SK-N-SH (cell line): ENCODE measurements at regions not wholly inside any gene's neighbourhood (a gene's known extent, or its start where the extent isn't known, plus 50 kb on each side); places are given as distances from the start of the nearest gene placed in this dataset.
"Not testable (repeated sequence)": the region's sequence is repeated elsewhere in the genome, so short reads cannot be mapped to it uniquely, and the experiment has no call there.

ENCODE experiments used
- CTCF ChIA-PET: fragments of 300-600, 350-600 bp; formaldehyde crosslinking; extraction: SDS; loops from one replicate; lab custom pipeline; 2021; lab: Yijun Ruan, JAX
- POLR2A ChIA-PET: fragments of 350-600 bp; sonication (Branson Sonifier 250); formaldehyde crosslinking; extraction: SDS; loops from one replicate; lab custom pipeline; 2020; ENCODE audit warnings: antibody characterized with exemption, inconsistent platforms; lab: Yijun Ruan, JAX
- DNase-seq: peaks from one replicate; pipeline ENCODE4 v3.0.0; 2012
- H2AFZ ChIP-seq: fragments of 200-600 bp; sonication (generic); 2 replicates; pipeline ENCODE4 v1.8.1; 2016; ENCODE audit warnings: antibody characterized with exemption, mild to moderate bottlenecking, low read depth
- H3F3A ChIP-seq: fragments of 200-600 bp; sonication (generic); replicated peaks from 2 replicates; pipeline ENCODE3; 2016; ENCODE audit warnings: antibody characterized with exemption, mild to moderate bottlenecking; ENCODE audit not compliant: insufficient read depth
- H3K27ac ChIP-seq, 2 experiments: fragments of 200-500 bp in 1 of 2; fragments of 200-600 bp in 1 of 2; sonication (Bioruptor generic) in 1 of 2; sonication (generic), shearing (Covaris generic) in 1 of 2; 2 replicates each; pipeline versions ENCODE4 v1.5.1 to v1.6.1; 2014 to 2016; ENCODE audit warnings: low read depth in 2 of 2, inconsistent platforms in 1 of 2, low read length in 1 of 2, mild to moderate bottlenecking in 1 of 2, mixed read lengths in 1 of 2
- H3K27me3 ChIP-seq: fragments of 200-600 bp; sonication (generic), shearing (Covaris generic); 2 replicates; pipeline ENCODE4 v1.6.1; 2016; ENCODE audit warnings: mixed run types; ENCODE audit not compliant: insufficient read depth
- H3K36me3 ChIP-seq, 2 experiments: fragments of 200-500 bp in 1 of 2; fragments of 200-600 bp in 1 of 2; sonication (Bioruptor generic) in 1 of 2; sonication (generic) in 1 of 2; replicated peaks in 1 of 2; 2 replicates each; pipeline versions ENCODE3 to v1.5.1; 2014 to 2016; ENCODE audit warnings: low read length in 1 of 2, mild to moderate bottlenecking in 1 of 2; ENCODE audit not compliant: insufficient read depth in 2 of 2, control insufficient read depth in 1 of 2
- H3K4me1 ChIP-seq, 2 experiments: fragments of 200-500 bp in 1 of 2; fragments of 200-600 bp in 1 of 2; sonication (Bioruptor generic) in 1 of 2; sonication (generic), shearing (Covaris generic) in 1 of 2; 2 replicates each; pipeline versions ENCODE4 v1.5.1 to v1.6.1; 2014 to 2016; ENCODE audit warnings: low read depth in 1 of 2, low read length in 1 of 2, mixed run types in 1 of 2; ENCODE audit not compliant: insufficient read depth in 2 of 2, control insufficient read depth in 1 of 2
- H3K4me2 ChIP-seq: fragments of 200-600 bp; sonication (generic), shearing (Covaris generic); 2 replicates; pipeline ENCODE4 v1.6.1; 2017; ENCODE audit warnings: mixed run types
- H3K4me3 ChIP-seq, 2 experiments: fragments of 200-500 bp in 1 of 2; fragments of 200-600 bp in 1 of 2; sonication (Bioruptor generic) in 1 of 2; sonication (generic), shearing (Covaris generic) in 1 of 2; 2 replicates each; pipeline versions ENCODE4 v1.5.1 to v1.8.1; 2014 to 2016; ENCODE audit warnings: low read depth in 2 of 2, inconsistent platforms in 1 of 2, low read length in 1 of 2, mild to moderate bottlenecking in 1 of 2, mixed read lengths in 1 of 2, moderate library complexity in 1 of 2
- H3K79me2 ChIP-seq: fragments of 200-600 bp; sonication (generic); 2 replicates; pipeline ENCODE4 v1.8.1; 2017; ENCODE audit warnings: mild to moderate bottlenecking; ENCODE audit not compliant: insufficient read depth
- H3K9ac ChIP-seq: fragments of 200-600 bp; sonication (generic); 2 replicates; pipeline ENCODE4 v1.6.1; 2017; ENCODE audit warnings: mixed run types
- H3K9me2 ChIP-seq: fragments of 200-600 bp; sonication (generic); 2 replicates; pipeline ENCODE4 v1.6.1; 2017; ENCODE audit warnings: mixed run types
- H3K9me3 ChIP-seq: fragments of 200-600 bp; sonication (generic); 2 replicates; pipeline ENCODE4 v1.6.1; 2017; ENCODE audit warnings: mixed run types, mild to moderate bottlenecking, moderate library complexity
- H4K20me1 ChIP-seq: fragments of 200-600 bp; sonication (generic); 2 replicates; pipeline ENCODE4 v1.6.1; 2017; ENCODE audit warnings: mild to moderate bottlenecking, mixed run types; ENCODE audit not compliant: insufficient read depth
- CHD2 ChIP-seq: fragments of 150-350 bp; IDR thresholded peaks from 2 replicates; pipeline ENCODE4 v1.6.1; 2018; ENCODE audit warnings: low read length; ENCODE audit not compliant: partially characterized antibody
- EP300 ChIP-seq, 2 experiments: IDR thresholded peaks; 2 replicates each; pipeline versions ENCODE4 v1.4.0 to v1.6.1; 2012; ENCODE audit warnings: borderline replicate concordance in 1 of 2, low read depth in 1 of 2, low read length in 1 of 2
- FOSL2 ChIP-seq: IDR thresholded peaks from 2 replicates; pipeline ENCODE4 v1.4.0; 2012; ENCODE audit warnings: low read depth, mild to moderate bottlenecking, moderate library complexity, borderline replicate concordance
- MEF2A ChIP-seq: IDR thresholded peaks from 2 replicates; pipeline ENCODE4 v1.4.0; 2012; ENCODE audit warnings: low read depth, borderline replicate concordance
- MXI1 ChIP-seq: IDR thresholded peaks from 2 replicates; pipeline ENCODE4 v1.6.1; 2012; ENCODE audit warnings: mild to moderate bottlenecking, low read depth, low read length, improper control_type of control experiment
- NFIC ChIP-seq: IDR thresholded peaks from 2 replicates; pipeline ENCODE4 v1.4.0; 2012; ENCODE audit warnings: borderline replicate concordance
- RAD21 ChIP-seq: IDR thresholded peaks from 2 replicates; pipeline ENCODE4 v1.6.1; 2012; ENCODE audit warnings: mild to moderate bottlenecking, low read length
- RCOR1 ChIP-seq: fragments of 150-350 bp; IDR thresholded peaks from 2 replicates; pipeline ENCODE4 v1.6.1; 2017; ENCODE audit warnings: antibody characterized with exemption, low read length
- RFX5 ChIP-seq: IDR thresholded peaks from 2 replicates; pipeline ENCODE4 v1.6.1; 2012; ENCODE audit warnings: mild to moderate bottlenecking, improper control_type of control experiment, low read length
- SMC3 ChIP-seq: IDR thresholded peaks from 2 replicates; pipeline ENCODE4 v1.6.1; 2012; ENCODE audit warnings: low read depth, low read length, improper control_type of control experiment
- TCF12 ChIP-seq: IDR thresholded peaks from 2 replicates; pipeline ENCODE4 v1.4.0; 2012
- YY1 ChIP-seq: IDR thresholded peaks from 2 replicates; pipeline ENCODE4 v1.4.0; 2012; ENCODE audit warnings: low read depth, mild to moderate bottlenecking
- WGBS: methylation state at CpG from one replicate; pipeline ENCODE4 v1.1.6; 2017; ENCODE audit warnings: low lambda C conversion rate; 5-methylcytosine and 5-hydroxymethylcytosine counted together
- TF ChIP-seq, protein P1 (sequence below): fragments of 200-600 bp; sonication (generic); IDR thresholded peaks from 2 replicates; pipeline ENCODE4 v1.6.1; 2017; ENCODE audit warnings: antibody characterized with exemption, mild to moderate bottlenecking, moderate library complexity
- TF ChIP-seq, protein P2 (sequence below): fragments of 150-350 bp; IDR thresholded peaks from 2 replicates; pipeline ENCODE4 v1.6.1; 2017; ENCODE audit warnings: antibody characterized with exemption, low read length, low read depth, borderline replicate concordance
- TF ChIP-seq, protein P3 (sequence below): IDR thresholded peaks from 2 replicates; pipeline ENCODE4; 2012
- TF ChIP-seq, protein P4 (sequence below): fragments of 150-350 bp; IDR thresholded peaks from 2 replicates; pipeline ENCODE4 v1.6.1; 2016; ENCODE audit warnings: mild to moderate bottlenecking, low read depth, low read length

DNA sequence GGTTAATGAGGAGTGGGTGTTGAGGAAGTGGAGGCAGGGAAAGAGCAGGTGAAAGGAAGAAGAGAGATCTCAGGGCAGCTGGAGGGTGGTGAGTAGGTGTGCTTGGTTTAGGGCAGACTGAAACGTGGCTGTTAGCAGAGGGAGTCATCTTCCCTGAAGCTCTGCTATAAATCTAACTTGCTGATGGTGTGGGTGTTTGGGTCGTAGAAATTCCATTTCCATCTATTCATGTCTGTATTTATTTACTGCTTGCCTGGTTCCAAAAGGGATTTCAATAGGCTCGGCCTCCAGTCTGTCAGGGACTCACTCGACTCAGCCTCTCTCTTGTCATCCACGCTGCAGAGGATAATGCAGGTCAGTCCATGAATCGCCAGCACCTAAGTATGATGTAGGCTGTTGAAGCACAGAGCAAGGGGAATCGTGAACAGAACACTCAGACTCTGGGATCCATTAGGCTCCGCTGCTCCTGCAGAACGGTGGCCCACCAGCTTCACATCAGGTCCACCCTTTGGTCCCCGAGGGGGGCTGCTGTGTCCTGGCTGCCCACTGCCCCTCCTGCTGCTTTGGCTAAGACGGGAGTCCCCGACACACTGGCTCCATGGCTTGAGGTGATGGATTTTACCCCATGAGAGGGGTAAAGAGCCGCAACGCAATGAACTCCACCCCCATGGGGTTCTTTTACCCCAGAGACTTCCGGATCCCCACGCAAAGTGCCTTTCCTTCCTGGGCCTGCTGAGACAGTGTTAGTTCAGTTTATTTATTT is 156.2 kb downstream of the RHOU start (continued):
- TF ChIP-seq, protein P1, sequence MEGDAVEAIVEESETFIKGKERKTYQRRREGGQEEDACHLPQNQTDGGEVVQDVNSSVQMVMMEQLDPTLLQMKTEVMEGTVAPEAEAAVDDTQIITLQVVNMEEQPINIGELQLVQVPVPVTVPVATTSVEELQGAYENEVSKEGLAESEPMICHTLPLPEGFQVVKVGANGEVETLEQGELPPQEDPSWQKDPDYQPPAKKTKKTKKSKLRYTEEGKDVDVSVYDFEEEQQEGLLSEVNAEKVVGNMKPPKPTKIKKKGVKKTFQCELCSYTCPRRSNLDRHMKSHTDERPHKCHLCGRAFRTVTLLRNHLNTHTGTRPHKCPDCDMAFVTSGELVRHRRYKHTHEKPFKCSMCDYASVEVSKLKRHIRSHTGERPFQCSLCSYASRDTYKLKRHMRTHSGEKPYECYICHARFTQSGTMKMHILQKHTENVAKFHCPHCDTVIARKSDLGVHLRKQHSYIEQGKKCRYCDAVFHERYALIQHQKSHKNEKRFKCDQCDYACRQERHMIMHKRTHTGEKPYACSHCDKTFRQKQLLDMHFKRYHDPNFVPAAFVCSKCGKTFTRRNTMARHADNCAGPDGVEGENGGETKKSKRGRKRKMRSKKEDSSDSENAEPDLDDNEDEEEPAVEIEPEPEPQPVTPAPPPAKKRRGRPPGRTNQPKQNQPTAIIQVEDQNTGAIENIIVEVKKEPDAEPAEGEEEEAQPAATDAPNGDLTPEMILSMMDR: no peak
- no peak for TF ChIP-seq TCF12
- TF ChIP-seq, protein P2, sequence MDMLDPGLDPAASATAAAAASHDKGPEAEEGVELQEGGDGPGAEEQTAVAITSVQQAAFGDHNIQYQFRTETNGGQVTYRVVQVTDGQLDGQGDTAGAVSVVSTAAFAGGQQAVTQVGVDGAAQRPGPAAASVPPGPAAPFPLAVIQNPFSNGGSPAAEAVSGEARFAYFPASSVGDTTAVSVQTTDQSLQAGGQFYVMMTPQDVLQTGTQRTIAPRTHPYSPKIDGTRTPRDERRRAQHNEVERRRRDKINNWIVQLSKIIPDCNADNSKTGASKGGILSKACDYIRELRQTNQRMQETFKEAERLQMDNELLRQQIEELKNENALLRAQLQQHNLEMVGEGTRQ: no peak
- TF ChIP-seq, protein P3, sequence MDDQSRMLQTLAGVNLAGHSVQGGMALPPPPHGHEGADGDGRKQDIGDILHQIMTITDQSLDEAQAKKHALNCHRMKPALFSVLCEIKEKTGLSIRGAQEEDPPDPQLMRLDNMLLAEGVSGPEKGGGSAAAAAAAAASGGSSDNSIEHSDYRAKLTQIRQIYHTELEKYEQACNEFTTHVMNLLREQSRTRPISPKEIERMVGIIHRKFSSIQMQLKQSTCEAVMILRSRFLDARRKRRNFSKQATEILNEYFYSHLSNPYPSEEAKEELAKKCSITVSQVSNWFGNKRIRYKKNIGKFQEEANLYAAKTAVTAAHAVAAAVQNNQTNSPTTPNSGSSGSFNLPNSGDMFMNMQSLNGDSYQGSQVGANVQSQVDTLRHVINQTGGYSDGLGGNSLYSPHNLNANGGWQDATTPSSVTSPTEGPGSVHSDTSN: no peak
- no peak for TF ChIP-seq EP300 (IDR thresholded peaks at IDR 0.05; ENCODE audit: borderline replicate concordance in 1 of 2, low read depth in 1 of 2, low read length in 1 of 2)
- no peak for TF ChIP-seq SMC3
- TF ChIP-seq FOSL2: no peak
- TF ChIP-seq NFIC: no peak

DNA sequence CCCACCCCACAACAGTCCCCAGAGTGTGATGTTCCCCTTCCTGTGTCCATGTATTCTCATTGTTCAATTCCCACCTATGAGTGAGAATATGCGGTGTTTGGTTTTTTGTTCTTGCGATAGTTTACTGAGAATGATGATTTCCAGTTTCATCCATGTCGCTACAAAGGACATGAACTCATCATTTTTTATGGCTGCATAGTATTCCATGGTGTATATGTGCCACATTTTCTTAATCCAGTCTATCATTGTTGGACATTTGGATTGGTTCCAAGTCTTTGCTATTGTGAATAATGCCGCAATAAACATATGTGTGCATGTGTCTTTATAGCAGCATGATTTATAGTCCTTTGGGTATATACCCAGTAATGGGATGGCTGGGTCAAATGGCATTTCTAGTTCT is 156.9 kb downstream of the RHOU start:
- H3K27me3 ChIP-seq, H3K9ac ChIP-seq, H3K4me3 ChIP-seq, H3K27ac ChIP-seq, DNase-seq, POLR2A ChIA-PET, H3F3A ChIP-seq, H2AFZ ChIP-seq, H4K20me1 ChIP-seq, H3K36me3 ChIP-seq, H3K9me3 ChIP-seq, H3K79me2 ChIP-seq, H3K9me2 ChIP-seq, H3K4me2 ChIP-seq: not testable (repeated sequence)
- H3K4me1 ChIP-seq: peaks cover 0 to 11% of the 10 kb centered on the region in 2 experiments; a peak in 2 of 4 replicates
- CTCF ChIA-PET: interaction anchor here (2.1 kb wide), 1 partner anchor 8 kb away, joined by 9 read pairs; no protein-coding TSS in a partner anchor
- 65% methylated on average over 3 of the region's 4 CpGs for WGBS

DNA sequence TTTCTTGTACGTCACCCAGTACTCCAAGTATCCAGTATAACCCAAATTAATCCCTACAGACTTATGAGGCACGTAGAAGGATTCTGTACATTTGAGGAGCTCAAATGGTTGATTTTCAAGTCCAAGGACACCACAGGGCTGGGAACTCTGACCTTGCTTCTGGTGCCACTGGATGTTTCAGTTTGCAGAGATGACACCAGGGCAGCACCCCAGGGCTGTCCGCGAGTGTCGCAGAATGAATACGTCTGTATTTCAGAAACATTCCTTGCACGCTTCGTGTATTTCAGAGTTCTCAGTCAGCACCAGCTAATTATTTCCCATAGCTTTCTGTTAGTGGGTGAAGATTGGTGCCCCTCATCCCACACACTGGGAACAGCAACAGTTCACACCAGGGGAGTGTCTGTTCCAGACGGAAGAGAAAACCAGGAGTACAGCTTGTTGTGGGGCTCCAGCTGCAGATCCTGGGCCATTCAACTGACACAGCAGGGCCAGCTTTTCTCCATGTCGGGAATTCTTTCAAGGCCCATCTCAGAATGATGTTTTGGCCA is 159.2 kb downstream of the RHOU start:
- WGBS: 83% methylated on average over 10 of the region's 10 CpGs
- H3K27me3 ChIP-seq: peaks cover 9% of the 10 kb centered on the region; the same call in 1 of the 2 replicates
- DNase-seq: no peak
- H3K4me2 ChIP-seq: no peak overlapping the region
- H3K36me3 ChIP-seq: no peaks in the 10 kb centered on the region
- H3K27ac ChIP-seq: no peak overlapping the region
- H3K9ac ChIP-seq: no peak overlapping the region
- no peaks in the 10 kb centered on the region for H3K79me2 ChIP-seq
- ChIA-PET CTCF (interaction anchor here (1.0 kb wide), 1 partner anchor 12 kb away, joined by 4 read pairs; no protein-coding TSS in a partner anchor), POLR2A (no interaction called here)
- H3K4me1 ChIP-seq: peaks cover 0 to 2% of the 10 kb centered on the region in 2 experiments; a peak in 1 of 4 replicates
- no peaks in the 10 kb centered on the region for H4K20me1 ChIP-seq
- no peak overlapping the region for H2AFZ ChIP-seq
- H3F3A ChIP-seq: no peaks in the 10 kb centered on the region
- H3K4me3 ChIP-seq: no peak overlapping the region
- no peaks in the 10 kb centered on the region for H3K9me2 ChIP-seq
- H3K9me3 ChIP-seq: no peaks in the 10 kb centered on the region
- TF ChIP-seq NFIC: no peak
- TF ChIP-seq, protein P4, sequence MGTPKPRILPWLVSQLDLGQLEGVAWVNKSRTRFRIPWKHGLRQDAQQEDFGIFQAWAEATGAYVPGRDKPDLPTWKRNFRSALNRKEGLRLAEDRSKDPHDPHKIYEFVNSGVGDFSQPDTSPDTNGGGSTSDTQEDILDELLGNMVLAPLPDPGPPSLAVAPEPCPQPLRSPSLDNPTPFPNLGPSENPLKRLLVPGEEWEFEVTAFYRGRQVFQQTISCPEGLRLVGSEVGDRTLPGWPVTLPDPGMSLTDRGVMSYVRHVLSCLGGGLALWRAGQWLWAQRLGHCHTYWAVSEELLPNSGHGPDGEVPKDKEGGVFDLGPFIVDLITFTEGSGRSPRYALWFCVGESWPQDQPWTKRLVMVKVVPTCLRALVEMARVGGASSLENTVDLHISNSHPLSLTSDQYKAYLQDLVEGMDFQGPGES: no peak
- TF ChIP-seq RFX5: no peak
- no peak for TF ChIP-seq RAD21
- TF ChIP-seq CHD2: no peak
- TF ChIP-seq MEF2A: no peak
- no peak for TF ChIP-seq RCOR1
- TF ChIP-seq, protein P1: no peak
- no peak for TF ChIP-seq MXI1
- no peak for TF ChIP-seq YY1
